Right lung (tissue), 2 donors: ENCODE measurements at regions not wholly inside any gene's neighbourhood (a gene's known extent, or its start where the extent isn't known, plus 50 kb on each side); places are given as distances from the start of the nearest gene placed in this dataset.

Source experiments
- DNase-seq, 2 donors: peaks; one replicate each; pipeline ENCODE4 v3.0.0-alpha.2; 2013

- DNase-seq: peak; percentile 17
These were observed 110.0 kb upstream of the CDIN1 start for GRCh38 chr15:36469311-36469966.

- DNase-seq: no peak
These were observed 106.8 kb upstream of the CDIN1 start for GRCh38 chr15:36472672-36473071.

GRCh38 chr15:36478561-36478960 is 100.9 kb upstream of the CDIN1 start:
- DNase-seq: no peak

GRCh38 chr15:36479200-36479896 is 100.1 kb upstream of the CDIN1 start:
- no peak for DNase-seq

- DNase-seq: no peak
These were observed 98.3 kb upstream of the CDIN1 start for GRCh38 chr15:36481156-36481555.

GRCh38 chr15:36483409-36483808 is 96.0 kb upstream of the CDIN1 start:
- no peak for DNase-seq

- no peak for DNase-seq
These were observed 95.2 kb upstream of the CDIN1 start for GRCh38 chr15:36484038-36484778.

- DNase-seq: no peak
These were observed 87.5 kb upstream of the CDIN1 start for GRCh38 chr15:36491912-36492311.

GRCh38 chr15:36495456-36495991 is 83.9 kb upstream of the CDIN1 start:
- no peak for DNase-seq

- DNase-seq: no peak
These were observed 81.5 kb upstream of the CDIN1 start for GRCh38 chr15:36497901-36498300.

- no peak for DNase-seq
These were observed 81.0 kb upstream of the CDIN1 start for GRCh38 chr15:36498401-36498800.

GRCh38 chr15:36498916-36499315 is 80.5 kb upstream of the CDIN1 start:
- no peak for DNase-seq

GRCh38 chr15:36499412-36500389 is 79.7 kb upstream of the CDIN1 start:
- DNase-seq: peak; percentile 44 to 47

- peak; percentile 29 to 53 for DNase-seq
These were observed 78.3 kb upstream of the CDIN1 start for GRCh38 chr15:36501063-36501678.

- DNase-seq: no peak
These were observed 76.9 kb upstream of the CDIN1 start for GRCh38 chr15:36502509-36502908.

- DNase-seq: no peak
These were observed 72.6 kb upstream of the CDIN1 start for GRCh38 chr15:36506733-36507356.

GRCh38 chr15:36507458-36507857 is 72.0 kb upstream of the CDIN1 start:
- DNase-seq: no peak

- no peak for DNase-seq
These were observed 67.8 kb upstream of the CDIN1 start for GRCh38 chr15:36511594-36511993.

- no peak for DNase-seq
These were observed 61.7 kb upstream of the CDIN1 start for GRCh38 chr15:36517758-36518157.

- no peak for DNase-seq
These were observed 60.4 kb upstream of the CDIN1 start for GRCh38 chr15:36519067-36519466.

GRCh38 chr15:36525430-36525829 is 54.0 kb upstream of the CDIN1 start:
- no peak for DNase-seq
